HCT116 (cell line): ENCODE measurements at regions not wholly inside any gene's neighbourhood (a gene's known extent, or its start where the extent isn't known, plus 50 kb on each side); places are given as distances from the start of the nearest gene placed in this dataset.

Experiments
- CEBPB ChIP-seq: IDR thresholded peaks from 2 replicates; pipeline ENCODE4 v1.6.1; 2012; ENCODE audit warnings: low read depth
- CTCF ChIP-seq, 3 experiments: fragments of 200-600 bp in 1 of 3; sonication (generic) in 1 of 3; IDR thresholded peaks in 2 of 3; conservative IDR thresholded peaks in 1 of 3; 2 replicates each; pipeline ENCODE4 v1.5.1; 2012 to 2017; ENCODE audit warnings: low read depth in 2 of 3, low read length in 2 of 3, antibody characterized with exemption in 1 of 3, borderline replicate concordance in 1 of 3, control low read depth in 1 of 3, mild to moderate bottlenecking in 1 of 3, mixed read lengths in 1 of 3, mixed run types in 1 of 3, moderate library complexity in 1 of 3; ENCODE audit not compliant: insufficient read depth in 1 of 3
- EZH2 ChIP-seq: fragments of 200-600 bp; sonication (generic); IDR thresholded peaks from 2 replicates; pipeline ENCODE4 v1.6.1; 2017; ENCODE audit warnings: antibody characterized with exemption, mixed run types
- EZH2phosphoT487 ChIP-seq: fragments of 200-600 bp; IDR thresholded peaks from 2 replicates; pipeline ENCODE4 v1.6.1; 2018; ENCODE audit warnings: antibody characterized with exemption, borderline replicate concordance
- FOSL1 ChIP-seq: IDR thresholded peaks from 2 replicates; pipeline ENCODE4 v1.6.1; 2012; ENCODE audit warnings: low read depth
- MAX ChIP-seq: IDR thresholded peaks from 2 replicates; pipeline ENCODE4 v1.6.1; 2012
- POLR2A ChIP-seq: IDR thresholded peaks from 2 replicates; pipeline ENCODE4 v1.7.0; 2011; ENCODE audit warnings: borderline replicate concordance; ENCODE audit not compliant: insufficient read depth, insufficient read length; ENCODE audit errors: extremely low read depth
- POLR2AphosphoS5 ChIP-seq: IDR thresholded peaks from 2 replicates; pipeline ENCODE4 v1.6.1; 2011; ENCODE audit warnings: mild to moderate bottlenecking, low read depth, low read length, moderate library complexity
- SIN3A ChIP-seq: IDR thresholded peaks from 2 replicates; pipeline ENCODE4 v1.6.1; 2012; ENCODE audit warnings: low read depth
- SP1 ChIP-seq: IDR thresholded peaks from 2 replicates; pipeline ENCODE4 v1.6.1; 2012; ENCODE audit warnings: low read depth
- SRF ChIP-seq: IDR thresholded peaks from 2 replicates; pipeline ENCODE4 v1.6.1; 2012; ENCODE audit warnings: low read depth
- ZNF274 ChIP-seq: fragments of 200-500 bp; sonication (Bioruptor generic); IDR thresholded peaks from 2 replicates; pipeline ENCODE4 v1.6.1; 2014; ENCODE audit warnings: mild to moderate bottlenecking, low read depth, low read length, inconsistent platforms
- TF ChIP-seq, protein P1 (sequence below): IDR thresholded peaks from 2 replicates; pipeline ENCODE4 v1.6.1; 2012; ENCODE audit warnings: low read depth

- TF ChIP-seq, protein P1, sequence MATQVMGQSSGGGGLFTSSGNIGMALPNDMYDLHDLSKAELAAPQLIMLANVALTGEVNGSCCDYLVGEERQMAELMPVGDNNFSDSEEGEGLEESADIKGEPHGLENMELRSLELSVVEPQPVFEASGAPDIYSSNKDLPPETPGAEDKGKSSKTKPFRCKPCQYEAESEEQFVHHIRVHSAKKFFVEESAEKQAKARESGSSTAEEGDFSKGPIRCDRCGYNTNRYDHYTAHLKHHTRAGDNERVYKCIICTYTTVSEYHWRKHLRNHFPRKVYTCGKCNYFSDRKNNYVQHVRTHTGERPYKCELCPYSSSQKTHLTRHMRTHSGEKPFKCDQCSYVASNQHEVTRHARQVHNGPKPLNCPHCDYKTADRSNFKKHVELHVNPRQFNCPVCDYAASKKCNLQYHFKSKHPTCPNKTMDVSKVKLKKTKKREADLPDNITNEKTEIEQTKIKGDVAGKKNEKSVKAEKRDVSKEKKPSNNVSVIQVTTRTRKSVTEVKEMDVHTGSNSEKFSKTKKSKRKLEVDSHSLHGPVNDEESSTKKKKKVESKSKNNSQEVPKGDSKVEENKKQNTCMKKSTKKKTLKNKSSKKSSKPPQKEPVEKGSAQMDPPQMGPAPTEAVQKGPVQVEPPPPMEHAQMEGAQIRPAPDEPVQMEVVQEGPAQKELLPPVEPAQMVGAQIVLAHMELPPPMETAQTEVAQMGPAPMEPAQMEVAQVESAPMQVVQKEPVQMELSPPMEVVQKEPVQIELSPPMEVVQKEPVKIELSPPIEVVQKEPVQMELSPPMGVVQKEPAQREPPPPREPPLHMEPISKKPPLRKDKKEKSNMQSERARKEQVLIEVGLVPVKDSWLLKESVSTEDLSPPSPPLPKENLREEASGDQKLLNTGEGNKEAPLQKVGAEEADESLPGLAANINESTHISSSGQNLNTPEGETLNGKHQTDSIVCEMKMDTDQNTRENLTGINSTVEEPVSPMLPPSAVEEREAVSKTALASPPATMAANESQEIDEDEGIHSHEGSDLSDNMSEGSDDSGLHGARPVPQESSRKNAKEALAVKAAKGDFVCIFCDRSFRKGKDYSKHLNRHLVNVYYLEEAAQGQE, result no peak
- no peak for TF ChIP-seq FOSL1
- TF ChIP-seq EZH2, result no peak
- no peak for TF ChIP-seq SP1
- no peak for TF ChIP-seq SRF
- no peak for TF ChIP-seq CEBPB
- no peak for TF ChIP-seq CTCF (IDR thresholded peaks at IDR 0.05 in 2 of 3, conservative IDR thresholded peaks at IDR 0.05 in 1 of 3; ENCODE audit: borderline replicate concordance in 1 of 3, insufficient read depth in 1 of 3, low read depth in 2 of 3, low read length in 2 of 3)
- TF ChIP-seq POLR2A, result no peak
- no peak for TF ChIP-seq POLR2AphosphoS5
- no peak for TF ChIP-seq EZH2phosphoT487
- no peak for TF ChIP-seq ZNF274
- no peak for TF ChIP-seq SIN3A
- TF ChIP-seq MAX, result no peak
These were observed 64.4 kb upstream of the CDH8 start for GRCh38 chr16:62100651-62101050.
